ENCODE measurements at regions not wholly inside any gene's neighbourhood (a gene's known extent, or its start where the extent isn't known, plus 50 kb on each side); places are given as distances from the start of the nearest gene placed in this dataset.

DNA sequence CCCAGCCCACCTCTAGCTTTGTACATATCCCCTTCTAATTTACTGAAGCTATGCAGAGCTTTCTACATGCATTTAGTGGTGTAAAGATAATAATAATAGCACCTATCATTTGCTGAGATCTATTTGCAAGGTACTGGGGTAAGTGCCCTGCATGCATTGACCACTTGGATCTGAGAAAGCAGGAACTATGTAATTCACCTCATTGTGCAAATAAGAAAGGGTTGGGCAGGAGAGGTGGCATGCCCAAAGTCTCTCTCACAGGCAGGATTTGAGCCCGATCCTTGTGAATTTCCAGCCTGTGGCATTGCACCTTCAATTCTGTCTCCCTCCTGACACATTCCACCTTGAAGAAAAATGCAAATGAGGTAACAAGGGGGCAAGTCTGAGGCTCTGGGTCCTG, 352.3 kb upstream of the EEF2KMT start:
- Histone ChIP-seq H4K20me1 (ENCODE audit: insufficient read depth, low read length) (no peaks in the 10 kb centered on the region), H3K9me3 (ENCODE audit: control insufficient read depth, insufficient read depth, low read length) (peaks cover 26% of the 10 kb centered on the region), H2BK120ac (ENCODE audit: low read depth, low read length) (no peak overlapping the region), H2AK9ac (replicated peaks; ENCODE audit: low read depth, low read length, poor library complexity) (no peak overlapping the region), H3K79me1 (ENCODE audit: low read depth in 1 of 2, low read length in 2 of 2) (no peaks in the 10 kb centered on the region), H4K91ac (ENCODE audit: insufficient read depth, low read depth, low read length) (no peak overlapping the region), H3K56ac (ENCODE audit: extremely low read depth, insufficient read depth, low read length) (no peak overlapping the region), H3K4ac (ENCODE audit: low read depth, low read length) (no peak overlapping the region), H3K23ac (ENCODE audit: low read depth, low read length) (no peak overlapping the region), H3K27me3 (ENCODE audit: control insufficient read depth, insufficient read depth, low read length) (no peaks in the 10 kb centered on the region), H3K9ac (ENCODE audit: low read depth, low read length) (no peak overlapping the region), H4K8ac (ENCODE audit: low read depth in 2 of 2, low read length in 2 of 2) (no peak overlapping the region), H3K36me3 (ENCODE audit: control insufficient read depth, insufficient read depth, low read length) (no peaks in the 10 kb centered on the region), H3K18ac (ENCODE audit: low read depth, low read length) (no peak overlapping the region), H3K27ac (ENCODE audit: insufficient read depth, low read length) (no peak overlapping the region), H2AK5ac (ENCODE audit: low read depth, low read length) (no peak overlapping the region), H3K4me1 (ENCODE audit: control insufficient read depth, insufficient read depth, low read length) (no peaks in the 10 kb centered on the region), H3K4me2 (ENCODE audit: low read depth, low read length) (no peak overlapping the region), H3K9me1 (ENCODE audit: insufficient read depth, low read length) (no peaks in the 10 kb centered on the region), H2BK5ac (ENCODE audit: low read depth, low read length, poor library complexity, severe bottlenecking) (no peak overlapping the region), H3K14ac (replicated peaks; ENCODE audit: low read depth, low read length) (no peak overlapping the region), H2BK20ac (ENCODE audit: low read depth, low read length) (no peak overlapping the region), H2AFZ (replicated peaks; ENCODE audit: low read length, poor library complexity) (no peak overlapping the region), H2BK15ac (ENCODE audit: low read depth, low read length) (no peak overlapping the region), H4K5ac (ENCODE audit: low read depth, low read length) (no peak overlapping the region), H3K4me3 (ENCODE audit: insufficient read depth, low read depth, low read length) (no peak overlapping the region)
- ATAC-seq (ENCODE audit: low read depth) (no peak), DNase-seq (no peak)
- dilution Hi-C loops (cut with HindIII; ENCODE audit: low sequenced_read_pairs, unreplicated experiment): no loop called here
- no CpG with 5 or more reads among the region's 1 CpG for WGBS, 2 experiments (ENCODE audit: extremely low coverage in 2 of 2, insufficient read length in 1 of 2)
- ChIA-PET POLR2A (ENCODE audit: unreplicated experiment) (no interaction called here), CTCF (no interaction called here)
- BruUV-seq (replicated peaks): no TSS peak
- no peak for TF ChIP-seq POLR2A (IDR thresholded peaks at IDR 0.05; ENCODE audit: low read depth, low read length)
- no peak for TF ChIP-seq RCOR1 (IDR thresholded peaks at IDR 0.05; ENCODE audit: insufficient replicate concordance, low read length)
- TF ChIP-seq NFE2L2 (IDR thresholded peaks at IDR 0.05; ENCODE audit: low read depth, low read length): no peak
- no peak for TF ChIP-seq MXI1 (IDR thresholded peaks at IDR 0.05; ENCODE audit: borderline replicate concordance, low read depth, low read length)
- no peak for TF ChIP-seq RAD21 (IDR thresholded peaks at IDR 0.05; ENCODE audit: low read length)
- TF ChIP-seq, protein P1, sequence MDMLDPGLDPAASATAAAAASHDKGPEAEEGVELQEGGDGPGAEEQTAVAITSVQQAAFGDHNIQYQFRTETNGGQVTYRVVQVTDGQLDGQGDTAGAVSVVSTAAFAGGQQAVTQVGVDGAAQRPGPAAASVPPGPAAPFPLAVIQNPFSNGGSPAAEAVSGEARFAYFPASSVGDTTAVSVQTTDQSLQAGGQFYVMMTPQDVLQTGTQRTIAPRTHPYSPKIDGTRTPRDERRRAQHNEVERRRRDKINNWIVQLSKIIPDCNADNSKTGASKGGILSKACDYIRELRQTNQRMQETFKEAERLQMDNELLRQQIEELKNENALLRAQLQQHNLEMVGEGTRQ (IDR thresholded peaks at IDR 0.05; ENCODE audit: low read depth, low read length): no peak
- no peak for TF ChIP-seq CEBPB (IDR thresholded peaks at IDR 0.05; ENCODE audit: low read depth, low read length)
- TF ChIP-seq FOS (IDR thresholded peaks at IDR 0.05; ENCODE audit: low read depth, low read length): no peak
- TF ChIP-seq, protein P2, sequence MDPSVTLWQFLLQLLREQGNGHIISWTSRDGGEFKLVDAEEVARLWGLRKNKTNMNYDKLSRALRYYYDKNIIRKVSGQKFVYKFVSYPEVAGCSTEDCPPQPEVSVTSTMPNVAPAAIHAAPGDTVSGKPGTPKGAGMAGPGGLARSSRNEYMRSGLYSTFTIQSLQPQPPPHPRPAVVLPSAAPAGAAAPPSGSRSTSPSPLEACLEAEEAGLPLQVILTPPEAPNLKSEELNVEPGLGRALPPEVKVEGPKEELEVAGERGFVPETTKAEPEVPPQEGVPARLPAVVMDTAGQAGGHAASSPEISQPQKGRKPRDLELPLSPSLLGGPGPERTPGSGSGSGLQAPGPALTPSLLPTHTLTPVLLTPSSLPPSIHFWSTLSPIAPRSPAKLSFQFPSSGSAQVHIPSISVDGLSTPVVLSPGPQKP (IDR thresholded peaks at IDR 0.05; ENCODE audit: borderline replicate concordance, low read depth, low read length): no peak
- TF ChIP-seq, protein P3, sequence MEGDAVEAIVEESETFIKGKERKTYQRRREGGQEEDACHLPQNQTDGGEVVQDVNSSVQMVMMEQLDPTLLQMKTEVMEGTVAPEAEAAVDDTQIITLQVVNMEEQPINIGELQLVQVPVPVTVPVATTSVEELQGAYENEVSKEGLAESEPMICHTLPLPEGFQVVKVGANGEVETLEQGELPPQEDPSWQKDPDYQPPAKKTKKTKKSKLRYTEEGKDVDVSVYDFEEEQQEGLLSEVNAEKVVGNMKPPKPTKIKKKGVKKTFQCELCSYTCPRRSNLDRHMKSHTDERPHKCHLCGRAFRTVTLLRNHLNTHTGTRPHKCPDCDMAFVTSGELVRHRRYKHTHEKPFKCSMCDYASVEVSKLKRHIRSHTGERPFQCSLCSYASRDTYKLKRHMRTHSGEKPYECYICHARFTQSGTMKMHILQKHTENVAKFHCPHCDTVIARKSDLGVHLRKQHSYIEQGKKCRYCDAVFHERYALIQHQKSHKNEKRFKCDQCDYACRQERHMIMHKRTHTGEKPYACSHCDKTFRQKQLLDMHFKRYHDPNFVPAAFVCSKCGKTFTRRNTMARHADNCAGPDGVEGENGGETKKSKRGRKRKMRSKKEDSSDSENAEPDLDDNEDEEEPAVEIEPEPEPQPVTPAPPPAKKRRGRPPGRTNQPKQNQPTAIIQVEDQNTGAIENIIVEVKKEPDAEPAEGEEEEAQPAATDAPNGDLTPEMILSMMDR (conservative IDR thresholded peaks at IDR 0.05; ENCODE audit: low read depth, low read length): no peak
- no peak for TF ChIP-seq MAZ (IDR thresholded peaks at IDR 0.05; ENCODE audit: borderline replicate concordance, low read depth, low read length)
- no peak for TF ChIP-seq RFX5 (IDR thresholded peaks at IDR 0.05; ENCODE audit: low read depth, low read length)
- in situ Hi-C loops (cut with MboI; ENCODE audit: low sequenced_read_pairs): loop anchor here (25.0 kb wide), 1 partner anchor 113 kb away; no protein-coding TSS in a partner anchor
- intact Hi-C loops (cut with micrococcal nuclease): no loop called here
